Activated T-cell treated with anti-CD3 and anti-CD28 coated beads for 4 hours (primary cell): ENCODE measurements at regions not wholly inside any gene's neighbourhood (a gene's known extent, or its start where the extent isn't known, plus 50 kb on each side); places are given as distances from the start of the nearest gene placed in this dataset.
"Not testable (repeated sequence)": the region's sequence is repeated elsewhere in the genome, so short reads cannot be mapped to it uniquely, and the experiment has no call there.

Source experiments
- DNase-seq: peaks from one replicate; pipeline ENCODE4 v3.0.0-alpha.2; 2020

- no peak for DNase-seq
These were observed 112.0 kb downstream of the TMX1 start for GRCh38 chr14:51351997-51352396.

- DNase-seq = no peak
These were observed 113.9 kb downstream of the TMX1 start for GRCh38 chr14:51353901-51354300.

GRCh38 chr14:51354846-51355245 is 114.8 kb downstream of the TMX1 start:
- no peak for DNase-seq

GRCh38 chr14:51356381-51356780 is 116.3 kb downstream of the TMX1 start:
- no peak for DNase-seq

- no peak for DNase-seq
These were observed 117.2 kb downstream of the TMX1 start for GRCh38 chr14:51357250-51357649.

DNA sequence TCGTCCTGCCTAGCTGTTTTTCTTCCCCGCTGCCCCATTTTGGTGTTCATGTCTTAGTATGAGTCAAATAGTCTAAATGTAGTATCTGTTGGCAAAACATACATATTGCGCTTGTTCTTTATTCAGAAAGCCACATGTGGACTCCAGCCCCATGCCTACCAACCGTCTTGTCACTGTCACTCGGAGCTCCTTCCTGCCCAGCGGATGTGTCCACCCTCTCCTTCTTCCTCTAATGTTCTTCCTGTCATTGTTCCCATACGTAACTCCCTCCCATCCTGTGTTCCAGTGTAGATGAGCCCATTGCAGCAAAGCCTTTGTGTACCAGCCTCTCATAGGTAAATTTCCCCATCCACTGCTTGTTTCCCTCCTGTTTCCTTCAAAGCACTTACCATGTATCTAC is 120.5 kb downstream of the TMX1 start:
- no peak for DNase-seq

DNA sequence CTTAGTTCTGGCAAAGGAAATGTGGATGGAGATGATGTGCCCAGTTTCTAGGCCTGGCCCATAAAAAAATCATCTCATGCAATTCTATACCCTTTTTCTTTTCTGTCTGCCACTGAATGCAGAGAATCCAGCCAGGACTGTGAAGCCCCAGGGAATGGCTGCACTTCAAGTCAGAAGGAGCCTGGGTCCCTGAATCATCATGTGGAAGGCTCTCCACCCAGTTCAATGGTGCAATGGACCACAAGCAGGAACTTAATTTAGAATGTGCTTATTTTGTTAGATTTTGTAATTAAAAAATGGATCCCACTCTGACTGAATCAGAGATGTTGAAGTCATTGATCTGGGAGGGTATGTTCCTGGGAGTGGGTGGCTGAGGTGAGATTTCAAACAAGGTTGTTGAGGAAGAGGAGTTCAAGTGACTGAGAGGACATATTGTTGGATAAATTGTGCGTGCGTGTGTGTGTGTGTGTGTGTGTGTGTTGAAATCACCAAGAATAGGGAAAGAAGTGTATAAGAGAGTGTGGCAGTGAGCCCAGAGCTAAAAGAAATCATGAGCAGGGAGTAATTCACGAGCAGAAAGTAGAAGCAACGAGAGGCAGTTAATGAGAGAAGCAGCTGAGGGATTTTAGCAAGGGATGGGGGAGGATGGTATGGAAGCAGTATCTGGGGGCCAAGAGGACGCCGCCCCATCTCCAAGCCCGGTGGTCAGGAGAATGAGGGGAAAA is 125.4 kb downstream of the TMX1 start:
- no peak for DNase-seq

DNA sequence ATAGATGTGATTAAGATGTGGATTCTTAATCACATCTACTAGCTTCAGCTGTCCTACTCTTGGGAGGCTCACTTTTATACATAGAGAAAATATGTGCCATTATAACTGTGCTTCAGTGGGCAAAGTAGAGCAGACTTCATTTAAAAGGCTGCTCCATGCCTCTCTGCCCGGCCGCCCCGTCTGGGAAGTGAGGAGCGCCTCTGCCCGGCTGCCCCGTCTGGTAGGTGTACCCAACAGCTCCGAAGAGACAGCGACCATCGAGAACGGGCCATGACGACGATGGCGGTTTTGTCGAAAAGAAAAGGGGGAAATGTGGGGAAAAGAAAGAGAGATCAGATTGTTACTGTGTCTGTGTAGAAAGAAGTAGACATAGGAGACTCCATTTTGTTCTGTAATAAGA is 126.4 kb downstream of the TMX1 start:
- DNase-seq = not testable (repeated sequence)

- DNase-seq = not testable (repeated sequence)
These were observed 127.0 kb downstream of the TMX1 start for GRCh38 chr14:51366866-51367599.

GRCh38 chr14:51367600-51367931 is 127.5 kb downstream of the TMX1 start:
- DNase-seq = no peak

- DNase-seq = no peak
These were observed 128.7 kb downstream of the TMX1 start for GRCh38 chr14:51368721-51369163.

GRCh38 chr14:51369814-51370213 is 129.8 kb downstream of the TMX1 start:
- DNase-seq = no peak

GRCh38 chr14:51370758-51371386 is 130.8 kb downstream of the TMX1 start:
- no peak for DNase-seq

- DNase-seq = not testable (repeated sequence)
These were observed 137.1 kb downstream of the TMX1 start for GRCh38 chr14:51377186-51377585.

GRCh38 chr14:51382506-51382905 is 142.5 kb downstream of the TMX1 start:
- DNase-seq = no peak

DNA sequence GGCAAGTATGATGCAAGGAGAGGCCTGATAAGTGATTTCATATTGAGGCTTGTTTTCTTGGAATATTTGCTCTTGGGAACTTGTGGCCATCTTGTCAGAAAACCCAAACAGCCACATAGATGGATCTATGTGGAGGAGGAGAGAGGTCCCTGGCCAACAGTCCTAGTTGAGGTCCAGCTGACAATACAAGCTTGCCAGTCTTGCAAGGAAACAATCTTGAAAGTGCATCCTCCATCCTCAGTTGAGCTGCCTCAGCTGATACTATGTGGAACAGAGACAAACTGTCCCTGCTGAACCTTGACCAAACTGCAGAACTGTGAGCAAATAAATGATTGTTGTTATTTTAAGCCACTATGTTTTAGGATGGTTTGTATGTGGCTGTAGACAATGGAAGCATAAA is 146.4 kb downstream of the TMX1 start:
- no peak for DNase-seq

GRCh38 chr14:51386983-51387735 is 147.1 kb downstream of the TMX1 start:
- no peak for DNase-seq

GRCh38 chr14:51392416-51392815 is 152.4 kb downstream of the TMX1 start:
- DNase-seq = no peak

GRCh38 chr14:51394384-51394783 is 154.3 kb downstream of the TMX1 start:
- DNase-seq = no peak

GRCh38 chr14:51394804-51395203 is 154.8 kb downstream of the TMX1 start:
- DNase-seq = no peak

DNA sequence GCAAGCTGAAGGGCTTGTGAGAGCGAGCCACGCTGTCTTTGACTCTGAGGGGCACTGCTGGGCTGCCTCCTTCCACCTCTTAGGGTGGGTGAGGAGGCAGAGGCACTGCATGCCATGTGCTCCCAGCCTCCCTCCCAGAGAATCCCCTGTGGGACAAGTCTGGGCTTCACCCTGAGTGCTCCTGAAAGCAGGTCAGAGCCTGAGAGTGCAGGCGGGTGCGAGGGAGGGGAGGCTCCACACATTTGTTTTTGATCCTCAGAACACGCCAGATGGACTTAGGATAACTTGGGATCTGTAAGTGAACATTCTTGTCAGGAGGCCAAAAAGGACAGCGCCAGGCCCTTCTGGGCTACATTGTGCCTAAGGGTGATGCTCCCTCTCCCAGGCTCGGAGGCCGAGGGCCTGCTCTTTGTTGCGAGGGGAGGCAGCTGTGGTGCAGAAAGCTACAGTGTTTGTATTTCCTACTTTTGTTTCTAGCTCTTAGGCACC is 155.4 kb downstream of the TMX1 start:
- DNase-seq = no peak

- no peak for DNase-seq
These were observed 156.3 kb downstream of the TMX1 start for GRCh38 chr14:51396222-51396815.

DNA sequence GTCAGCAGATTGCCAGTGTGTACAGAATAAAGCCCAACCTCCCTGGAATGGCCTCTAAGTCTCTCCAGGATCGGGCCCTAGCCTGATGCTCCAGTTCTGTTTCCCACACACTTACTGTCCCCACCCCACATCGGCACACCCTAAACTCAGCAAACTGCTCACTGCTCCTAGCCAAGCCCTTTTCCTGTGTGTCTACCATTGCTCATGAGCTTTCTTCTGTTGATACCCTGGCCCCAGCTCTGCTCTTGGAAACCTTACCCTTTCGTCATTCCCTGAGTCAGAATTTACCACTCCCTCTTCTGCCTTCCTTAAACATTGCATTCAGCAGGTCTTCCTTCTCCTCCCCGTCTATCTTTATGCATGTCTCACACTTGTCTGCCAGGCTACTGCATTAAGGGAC is 158.9 kb downstream of the TMX1 start:
- no peak for DNase-seq
